ENCODE measurements at regions not wholly inside any gene's neighbourhood (a gene's known extent, or its start where the extent isn't known, plus 50 kb on each side); places are given as distances from the start of the nearest gene placed in this dataset.

- H3K36me3 ChIP-seq: peaks cover 0 to 5% (median 0%) of the 10 kb centered on the region in 11 experiments; a peak in 2 of 22 replicates
- no peak overlapping the region for H3K4me2 ChIP-seq
- H3K4me3 ChIP-seq: no peak overlapping the region
- H3K27ac ChIP-seq: no peak overlapping the region
- H3K27me3 ChIP-seq: peaks cover 0 to 10% (median 0%) of the 10 kb centered on the region in 11 experiments; a peak in 4 of 22 replicates
- H3K9me3 ChIP-seq (replicated peaks in 1 of 11): peaks cover 27 to 46% (median 31%) of the 10 kb centered on the region in 11 experiments
- H4K20me1 ChIP-seq: peaks cover 0 to 3% (median 0%) of the 10 kb centered on the region in 11 experiments; a peak in 1 of 22 replicates
- no peak overlapping the region for H3K9ac ChIP-seq
- peaks cover 8 to 34% (median 26%) of the 10 kb centered on the region in 10 experiments; a peak in 19 of 20 replicates for H3K4me1 ChIP-seq
- TF ChIP-seq Cebpa-rat (IDR thresholded peaks at IDR 0.05): no peak
Measured at GRCh38 chr16:86166414-86166813, 267.5 kb downstream of the IRF8 start.

- Histone ChIP-seq H3K4me1 (peaks cover 8 to 34% (median 26%) of the 10 kb centered on the region in 10 experiments; a peak in 19 of 20 replicates), H4K20me1 (peaks cover 0 to 3% (median 0%) of the 10 kb centered on the region in 11 experiments; a peak in 1 of 22 replicates), H3K4me2 (no peak overlapping the region), H3K4me3 (no peak overlapping the region), H3K27ac (no peak overlapping the region), H3K9me3 (replicated peaks in 1 of 11) (peaks cover 27 to 46% (median 31%) of the 10 kb centered on the region in 11 experiments), H3K9ac (no peak overlapping the region), H3K36me3 (peaks cover 0 to 5% (median 0%) of the 10 kb centered on the region in 11 experiments; a peak in 2 of 22 replicates), H3K27me3 (peaks cover 0 to 10% (median 0%) of the 10 kb centered on the region in 11 experiments; a peak in 4 of 22 replicates)
- no peak for TF ChIP-seq Cebpa-rat (IDR thresholded peaks at IDR 0.05)
Measured at GRCh38 chr16:86167061-86167460, 268.1 kb downstream of the IRF8 start.

- Histone ChIP-seq H3K4me1 (peaks cover 0 to 28% (median 19%) of the 10 kb centered on the region in 10 experiments; a peak in 15 of 20 replicates), H3K27me3 (peaks cover 0 to 10% (median 0%) of the 10 kb centered on the region in 11 experiments; a peak in 4 of 22 replicates), H3K36me3 (no peaks in the 10 kb centered on the region; a peak in 1 of 22 replicates), H3K9me3 (replicated peaks in 1 of 11) (peaks cover 11 to 20% (median 16%) of the 10 kb centered on the region in 11 experiments), H3K9ac (no peak overlapping the region), H3K27ac (no peak overlapping the region), H3K4me2 (peak overlapping the region in 6 of 11 experiments; percentile 3 to 80 (median 42); a peak in 5 of 22 replicates), H3K4me3 (no peak overlapping the region), H4K20me1 (peaks cover 0 to 3% (median 0%) of the 10 kb centered on the region in 11 experiments; a peak in 1 of 22 replicates)
- no peak for TF ChIP-seq Cebpa-rat (IDR thresholded peaks at IDR 0.05)
Measured at GRCh38 chr16:86170720-86171119, 271.8 kb downstream of the IRF8 start.

GRCh38 chr16:86171329-86171728 is 272.4 kb downstream of the IRF8 start:
- no peak overlapping the region for H3K9ac ChIP-seq
- peaks cover 5 to 14% (median 10%) of the 10 kb centered on the region in 11 experiments for H3K9me3 ChIP-seq (replicated peaks in 1 of 11)
- H3K27ac ChIP-seq: no peak overlapping the region
- peaks cover 0 to 28% (median 19%) of the 10 kb centered on the region in 10 experiments; a peak in 15 of 20 replicates for H3K4me1 ChIP-seq
- H3K27me3 ChIP-seq: peaks cover 0 to 10% (median 0%) of the 10 kb centered on the region in 11 experiments; a peak in 4 of 22 replicates
- peaks cover 0 to 3% (median 0%) of the 10 kb centered on the region in 11 experiments; a peak in 1 of 22 replicates for H4K20me1 ChIP-seq
- H3K4me3 ChIP-seq: no peak overlapping the region
- H3K36me3 ChIP-seq: no peaks in the 10 kb centered on the region
- H3K4me2 ChIP-seq: no peak overlapping the region
- no peak for TF ChIP-seq Cebpa-rat (IDR thresholded peaks at IDR 0.05)

- no peak overlapping the region for H3K27ac ChIP-seq
- no peak for TF ChIP-seq Cebpa-rat (IDR thresholded peaks at IDR 0.05)
- H3K4me2 ChIP-seq: no peak overlapping the region
Measured at GRCh38 chr16:86175816-86176215, 276.9 kb downstream of the IRF8 start.

GRCh38 chr16:86176462-86176861 is 277.5 kb downstream of the IRF8 start:
- H3K27me3 ChIP-seq: no peaks in the 10 kb centered on the region
- peaks cover 0 to 9% (median 4%) of the 10 kb centered on the region in 11 experiments; a peak in 10 of 22 replicates for H3K9me3 ChIP-seq (replicated peaks in 1 of 11)
- TF ChIP-seq Cebpa-rat (IDR thresholded peaks at IDR 0.05): no peak
- no peaks in the 10 kb centered on the region for H3K36me3 ChIP-seq
- H3K4me1 ChIP-seq: no peaks in the 10 kb centered on the region
- no peak overlapping the region for H3K4me3 ChIP-seq
- H4K20me1 ChIP-seq: no peaks in the 10 kb centered on the region
- H3K9ac ChIP-seq: no peak overlapping the region
- no peak overlapping the region for H3K27ac ChIP-seq
- no peak overlapping the region for H3K4me2 ChIP-seq

More at GRCh38 chr16:86175816-86176215, 276.9 kb downstream of the IRF8 start:
- Histone ChIP-seq H3K4me3 (no peak overlapping the region), H3K9ac (no peak overlapping the region), H3K4me1 (peaks cover 0 to under 1% (median 0%) of the 10 kb centered on the region in 10 experiments; a peak in 1 of 20 replicates), H3K27me3 (no peaks in the 10 kb centered on the region), H4K20me1 (no peaks in the 10 kb centered on the region), H3K9me3 (replicated peaks in 1 of 11) (peaks cover 0 to 9% (median 4%) of the 10 kb centered on the region in 11 experiments; a peak in 5 of 22 replicates), H3K36me3 (no peaks in the 10 kb centered on the region)

- Histone ChIP-seq H3K4me2 (no peak overlapping the region), H3K4me1 (no peaks in the 10 kb centered on the region), H3K27ac (no peak overlapping the region), H3K9ac (no peak overlapping the region), H3K4me3 (no peak overlapping the region), H4K20me1 (no peaks in the 10 kb centered on the region), H3K9me3 (replicated peaks in 1 of 11) (peaks cover 0 to 9% (median 5%) of the 10 kb centered on the region in 11 experiments; a peak in 10 of 22 replicates), H3K27me3 (no peaks in the 10 kb centered on the region), H3K36me3 (no peaks in the 10 kb centered on the region)
- no peak for TF ChIP-seq Cebpa-rat (IDR thresholded peaks at IDR 0.05)
Measured at GRCh38 chr16:86180244-86180643, 281.3 kb downstream of the IRF8 start.

- H3K36me3 ChIP-seq: no peaks in the 10 kb centered on the region
- H3K9ac ChIP-seq: no peak overlapping the region
- H4K20me1 ChIP-seq: no peaks in the 10 kb centered on the region
- peaks cover 0 to 9% (median 5%) of the 10 kb centered on the region in 11 experiments; a peak in 10 of 22 replicates for H3K9me3 ChIP-seq (replicated peaks in 1 of 11)
- no peak overlapping the region for H3K27ac ChIP-seq
- H3K27me3 ChIP-seq: no peaks in the 10 kb centered on the region
- H3K4me2 ChIP-seq: no peak overlapping the region
- TF ChIP-seq Cebpa-rat (IDR thresholded peaks at IDR 0.05): no peak
- H3K4me3 ChIP-seq: no peak overlapping the region
- H3K4me1 ChIP-seq: peaks cover 0 to 2% (median 0%) of the 10 kb centered on the region in 10 experiments; a peak in 1 of 20 replicates
Measured at GRCh38 chr16:86180780-86181179, 281.8 kb downstream of the IRF8 start.

GRCh38 chr16:86181526-86181925 is 282.6 kb downstream of the IRF8 start:
- Histone ChIP-seq H3K9ac (no peak overlapping the region), H4K20me1 (no peaks in the 10 kb centered on the region), H3K4me3 (no peak overlapping the region), H3K4me1 (peaks cover 0 to 8% (median 0%) of the 10 kb centered on the region in 10 experiments; a peak in 3 of 20 replicates), H3K27me3 (no peaks in the 10 kb centered on the region), H3K9me3 (replicated peaks in 1 of 11) (peaks cover 0 to 9% (median 5%) of the 10 kb centered on the region in 11 experiments; a peak in 10 of 22 replicates), H3K27ac (no peak overlapping the region), H3K36me3 (no peaks in the 10 kb centered on the region), H3K4me2 (no peak overlapping the region)
- no peak for TF ChIP-seq Cebpa-rat (IDR thresholded peaks at IDR 0.05)

Data from BLaER1 treated with 17β-estradiol and CSF1 and Interleukin-3, amounts not matched to agents 10 nM and 100 nM (cell line).